ENCODE measurements at regions not wholly inside any gene's neighbourhood (a gene's known extent, or its start where the extent isn't known, plus 50 kb on each side); places are given as distances from the start of the nearest gene placed in this dataset.
"Not testable (repeated sequence)": the region's sequence is repeated elsewhere in the genome, so short reads cannot be mapped to it uniquely, and the experiment has no call there.

DNA sequence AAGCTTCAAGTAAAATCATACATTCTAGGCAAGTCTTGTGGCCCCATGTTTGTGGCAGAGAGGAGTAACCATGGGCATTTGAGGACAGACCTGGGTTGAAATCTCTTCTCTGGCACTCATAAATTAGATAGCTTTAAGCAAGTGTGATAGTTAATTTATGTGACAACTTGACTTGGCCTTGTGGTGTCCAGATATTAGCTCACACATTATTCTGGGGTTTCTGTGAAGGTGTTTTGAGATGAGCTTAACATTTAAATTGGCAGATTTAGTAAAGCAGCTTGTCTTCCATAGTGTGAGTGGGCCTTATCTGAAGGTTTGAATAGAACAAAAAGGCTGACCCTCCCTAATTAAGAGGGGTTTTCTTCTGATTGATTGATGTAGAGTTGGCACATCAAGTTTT is 161.4 kb upstream of the SPRY2 start:
- DNase-seq: no peak

DNA sequence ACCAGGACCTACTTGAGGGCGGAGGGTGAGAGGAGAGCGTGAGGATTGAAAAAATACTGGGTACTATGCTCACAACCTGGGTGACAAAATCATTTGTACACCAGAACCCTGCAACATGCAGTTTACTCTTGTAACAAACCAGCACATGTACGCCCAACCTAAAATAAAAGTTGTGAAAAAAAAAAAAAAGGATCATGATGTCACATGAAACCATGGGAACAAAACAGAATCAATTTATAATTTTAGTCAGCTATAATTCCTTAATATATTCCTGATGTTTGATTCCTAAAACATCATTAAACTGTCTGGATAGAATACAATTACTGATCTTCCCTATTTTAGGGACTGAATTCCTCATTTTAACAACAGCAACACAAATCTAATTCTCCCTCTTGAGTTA is 160.6 kb upstream of the SPRY2 start:
- DNase-seq: no peak

DNA sequence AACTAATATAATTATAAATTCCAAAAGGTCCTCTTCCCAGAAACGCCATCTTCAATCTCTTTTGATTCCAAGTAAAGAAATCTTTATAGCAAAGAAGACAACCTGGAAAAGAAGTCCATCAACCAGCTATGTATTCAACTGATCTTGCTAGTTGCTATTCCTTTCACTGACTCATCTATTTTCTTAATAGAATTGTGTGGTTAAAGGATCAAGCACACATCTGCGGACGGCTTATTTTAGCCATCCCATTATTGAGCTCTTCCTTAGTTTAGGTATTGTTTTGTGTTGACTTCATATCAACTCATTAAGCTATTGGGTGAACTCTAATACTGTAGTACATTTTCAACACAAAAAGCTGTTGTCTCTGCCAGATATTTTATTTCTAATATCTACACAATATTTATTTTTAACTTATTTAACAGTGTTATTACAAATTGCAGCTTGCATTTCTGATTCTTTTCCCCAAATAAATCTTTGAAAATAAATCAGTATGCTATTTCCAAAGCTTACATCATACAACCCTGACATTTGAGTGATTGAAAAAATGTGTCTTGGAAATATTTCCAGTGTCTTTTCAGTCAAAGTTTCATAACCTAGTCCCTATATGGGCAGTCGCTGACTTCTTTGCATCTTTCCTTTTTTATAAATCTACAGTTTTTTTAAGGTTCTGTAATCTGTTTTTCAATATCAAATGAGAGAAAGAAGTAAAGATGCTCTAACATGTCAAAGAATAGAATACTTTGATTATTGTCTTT is 158.8 kb upstream of the SPRY2 start:
- no peak for DNase-seq

DNA sequence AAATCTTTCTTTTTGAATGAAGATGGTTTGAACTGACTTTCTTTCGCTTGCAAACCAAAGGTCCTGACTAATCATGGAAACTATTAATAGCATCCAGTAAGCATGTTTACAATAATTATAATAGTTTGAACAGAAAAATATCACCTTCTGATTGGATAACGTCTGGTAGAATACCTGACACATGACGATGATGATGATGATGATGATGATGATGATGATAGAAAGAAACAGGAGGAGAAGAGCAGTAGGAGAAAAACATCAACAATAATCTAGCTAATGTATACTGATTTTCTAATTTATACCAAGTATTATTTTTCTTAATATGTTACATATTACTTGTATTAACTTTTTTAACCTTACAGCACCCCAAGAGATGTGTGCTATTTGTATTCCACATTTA is 157.5 kb upstream of the SPRY2 start:
- DNase-seq: no peak

DNA sequence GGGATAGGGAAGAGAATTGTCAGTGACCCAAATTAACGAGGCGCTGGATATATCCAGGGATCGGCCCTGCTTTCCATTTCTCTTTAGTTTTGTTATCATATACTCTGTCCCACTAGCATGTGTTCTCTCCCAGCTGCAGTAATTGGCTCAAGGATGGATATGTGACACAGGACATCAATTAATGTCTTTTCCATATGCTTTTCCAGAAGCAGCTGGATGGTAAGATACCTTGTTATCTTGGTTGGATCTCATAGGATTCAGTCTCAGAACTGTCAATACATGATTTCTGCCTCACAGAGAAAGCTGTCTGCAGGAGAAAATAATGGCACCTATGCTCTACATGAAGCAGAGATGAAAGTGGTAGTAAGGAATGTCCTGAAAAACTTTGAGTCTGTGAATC is 157.1 kb upstream of the SPRY2 start:
- DNase-seq: no peak

DNA sequence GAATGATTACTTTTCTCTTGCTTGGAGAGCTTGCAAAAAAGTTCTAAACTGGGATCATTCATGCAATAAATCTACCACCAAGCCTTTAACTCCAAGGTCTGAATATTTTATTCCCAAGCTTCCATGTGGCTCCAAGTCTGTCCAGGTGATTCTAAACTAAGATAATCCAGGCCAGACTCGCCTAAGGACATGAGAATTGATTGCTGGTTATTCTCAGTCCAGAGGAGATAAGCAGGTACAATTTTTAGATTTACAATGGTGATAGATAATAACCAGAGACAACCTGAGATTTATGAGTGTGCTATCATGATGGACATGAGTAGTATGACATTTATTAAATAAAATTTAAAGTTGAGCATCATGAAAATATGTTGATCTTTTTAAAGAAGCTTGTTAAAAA is 156.5 kb upstream of the SPRY2 start:
- DNase-seq: no peak

DNA sequence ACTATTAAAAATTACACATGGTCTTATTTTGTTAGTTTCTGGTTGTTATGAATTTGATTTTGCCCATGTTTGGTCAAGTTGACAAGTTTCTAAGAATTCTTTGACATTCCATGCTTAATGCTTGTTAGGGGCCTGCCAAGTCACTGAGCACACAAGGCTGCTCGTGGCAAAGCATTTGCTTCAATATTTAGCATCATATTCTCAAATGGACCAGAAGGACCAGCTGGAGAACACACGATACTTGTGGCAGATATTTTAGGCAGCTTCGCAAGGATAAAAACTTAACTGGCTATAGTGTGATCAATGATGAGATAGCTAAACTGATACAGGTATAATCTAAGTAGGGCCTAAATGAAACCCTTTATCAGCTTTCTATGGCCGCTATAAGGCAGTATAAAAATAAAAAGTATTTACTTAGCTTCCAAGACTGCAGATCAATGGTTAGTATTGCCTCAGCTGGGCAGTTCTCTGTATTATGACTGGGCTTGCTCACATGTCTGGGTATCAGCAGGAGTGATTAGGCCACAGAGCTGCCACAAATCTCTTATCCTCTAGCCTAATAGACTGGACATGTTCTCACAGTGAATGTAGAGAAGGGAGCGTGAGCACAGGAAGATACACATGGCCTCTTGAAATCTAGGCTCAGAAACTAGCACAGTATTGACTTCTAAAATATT is 155.9 kb upstream of the SPRY2 start:
- no peak for DNase-seq

DNA sequence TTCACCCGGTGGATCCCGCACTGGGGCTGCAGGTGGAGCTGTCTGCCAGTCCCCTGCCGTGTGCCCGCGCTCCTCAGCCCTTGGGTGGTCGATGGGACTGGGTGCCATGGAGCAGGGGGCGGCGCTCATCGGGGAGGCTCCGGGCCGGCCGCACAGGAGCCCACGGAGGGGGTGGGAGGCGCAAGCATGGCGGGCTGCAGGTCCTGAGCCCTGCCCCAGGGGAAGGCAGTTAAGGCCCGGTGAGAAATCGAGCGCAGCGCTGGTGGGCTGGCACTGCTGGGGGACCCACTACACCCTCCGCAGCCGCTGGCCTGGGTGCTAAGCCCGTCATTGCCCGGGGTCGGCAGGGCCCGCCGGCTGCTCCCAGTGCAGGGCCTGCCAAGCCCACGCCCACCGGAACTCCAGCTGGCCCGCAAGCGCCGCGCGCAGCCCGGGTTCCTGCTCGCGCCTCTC is 149.6 kb upstream of the SPRY2 start:
- not testable (repeated sequence) for DNase-seq

DNA sequence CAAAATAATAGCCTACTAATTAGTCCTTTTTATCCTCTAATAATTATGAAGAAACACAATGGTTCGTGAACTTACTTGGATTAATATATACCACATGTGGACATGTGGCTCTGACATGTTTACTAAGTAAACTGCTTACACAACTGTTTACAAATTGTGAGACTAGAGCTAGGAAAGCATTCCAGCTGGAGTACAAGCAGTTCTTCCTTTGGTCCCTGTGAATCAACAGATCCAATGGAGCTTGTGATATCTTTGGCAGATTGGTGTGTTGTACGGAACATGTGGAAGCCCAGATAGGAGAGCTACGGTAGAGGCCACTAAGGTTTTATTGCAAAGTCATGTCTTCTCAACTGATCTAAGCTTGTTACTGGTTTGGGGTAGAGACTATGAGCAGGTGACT is 145.5 kb upstream of the SPRY2 start:
- DNase-seq: no peak

DNA sequence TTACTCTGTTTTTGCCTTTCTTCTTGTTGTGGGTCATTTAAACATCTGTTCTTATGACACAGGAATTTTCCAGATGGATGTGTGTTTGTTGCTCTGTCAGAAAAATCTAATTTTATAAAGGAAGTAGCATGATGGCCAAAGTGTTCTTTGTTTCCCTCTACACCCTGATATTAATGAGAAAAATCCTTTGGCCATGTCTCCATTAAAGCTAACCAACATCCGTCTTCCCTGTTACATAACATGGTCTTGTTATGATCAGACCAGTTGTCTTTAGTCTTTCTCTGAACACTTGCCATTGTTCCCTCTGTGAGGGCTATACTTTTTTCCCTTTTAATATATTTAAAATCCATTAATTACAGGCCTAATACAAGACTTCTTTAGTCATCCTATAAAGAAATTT is 142.2 kb upstream of the SPRY2 start:
- DNase-seq: no peak

DNA sequence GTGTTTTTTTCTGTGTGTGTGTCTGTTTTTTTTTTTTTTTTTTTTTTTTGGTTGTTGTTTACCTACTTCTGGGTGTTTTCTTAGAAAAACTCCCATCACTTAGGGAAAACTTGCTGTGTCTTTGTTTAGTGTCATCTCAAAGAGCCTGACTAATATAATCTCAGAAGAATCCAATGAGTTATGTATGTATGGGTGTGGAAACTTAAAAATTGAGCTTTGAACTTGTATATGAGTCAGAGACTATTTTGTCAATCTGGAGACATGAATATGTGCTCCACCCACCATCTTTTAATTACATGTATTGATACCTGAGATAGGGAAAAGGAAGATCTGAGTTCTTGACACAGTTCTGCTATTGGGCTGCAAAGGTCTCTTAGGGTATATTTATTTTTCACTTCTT is 140.7 kb upstream of the SPRY2 start:
- no peak for DNase-seq

DNA sequence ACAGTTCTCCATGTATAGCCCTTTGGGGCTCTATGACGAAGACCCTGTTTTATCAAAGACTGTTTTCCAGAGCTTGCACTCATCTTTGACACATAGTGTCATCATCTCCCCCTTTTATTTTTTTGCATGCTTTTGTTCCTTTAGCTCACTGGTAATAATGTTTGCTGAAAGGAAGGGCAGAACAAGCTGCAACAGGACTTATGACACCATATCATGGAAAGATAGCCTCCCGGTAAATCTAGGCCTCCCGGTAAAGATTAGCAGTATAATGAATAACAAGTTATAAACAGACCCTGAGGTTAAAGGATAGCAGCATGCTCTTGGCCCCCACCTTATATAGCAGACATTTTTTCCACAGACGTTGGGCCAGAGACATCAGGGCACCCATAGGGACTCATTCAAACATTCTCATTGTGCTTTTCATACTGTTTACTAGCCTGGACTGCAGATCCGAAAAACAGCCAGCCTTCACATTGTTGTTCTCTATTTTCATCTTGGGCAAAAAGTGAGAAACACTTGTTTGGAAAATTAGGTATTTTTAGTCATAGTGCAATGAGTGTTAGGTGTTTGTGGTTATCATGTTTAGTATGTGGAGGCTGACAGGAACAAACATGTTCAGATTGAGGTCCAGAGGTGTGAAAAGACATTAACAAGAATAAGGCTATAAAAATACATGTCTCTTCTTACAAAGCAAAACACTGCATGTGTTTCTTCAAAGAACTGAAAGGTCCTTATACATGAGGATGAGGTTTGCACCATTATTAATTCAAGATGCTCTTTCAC is 136.9 kb upstream of the SPRY2 start:
- no peak for DNase-seq

DNA sequence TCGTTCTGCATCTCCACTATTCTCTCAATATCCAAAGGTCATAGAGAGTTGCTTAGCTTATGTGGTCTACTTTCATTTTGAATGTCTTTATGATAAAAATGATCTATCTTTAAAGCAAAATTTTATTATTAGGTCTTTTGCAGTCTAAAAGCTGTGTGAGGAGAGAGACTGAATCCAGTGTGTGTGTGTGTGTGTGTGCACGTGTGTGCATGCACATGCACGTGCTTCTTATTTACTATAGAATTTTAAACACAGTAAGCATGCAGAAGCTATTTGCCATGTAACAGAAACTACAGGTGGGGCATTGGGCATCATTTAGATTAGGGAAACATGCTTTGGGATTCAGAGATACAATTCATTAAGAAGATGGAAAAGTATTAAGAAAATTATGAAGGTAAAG is 136.0 kb upstream of the SPRY2 start:
- DNase-seq: no peak

DNA sequence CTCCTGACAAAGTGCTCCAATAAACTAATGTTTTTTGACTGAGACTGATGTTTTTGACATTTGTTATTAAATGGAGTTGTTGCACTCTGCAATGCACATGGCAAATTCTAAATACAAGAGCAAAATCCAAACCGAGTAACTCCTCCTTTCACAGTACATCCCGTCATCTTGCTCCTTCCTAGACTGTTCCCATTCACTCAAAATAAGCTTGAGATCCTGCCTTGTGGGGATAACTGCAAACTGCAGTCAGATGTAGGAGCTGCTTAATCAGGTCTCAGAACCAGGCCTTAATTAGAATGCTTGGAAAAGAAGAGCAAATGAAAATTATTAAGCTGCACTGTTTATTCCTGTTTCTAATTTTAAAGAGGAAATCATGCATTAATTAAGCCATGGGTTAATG is 134.8 kb upstream of the SPRY2 start:
- no peak for DNase-seq

DNA sequence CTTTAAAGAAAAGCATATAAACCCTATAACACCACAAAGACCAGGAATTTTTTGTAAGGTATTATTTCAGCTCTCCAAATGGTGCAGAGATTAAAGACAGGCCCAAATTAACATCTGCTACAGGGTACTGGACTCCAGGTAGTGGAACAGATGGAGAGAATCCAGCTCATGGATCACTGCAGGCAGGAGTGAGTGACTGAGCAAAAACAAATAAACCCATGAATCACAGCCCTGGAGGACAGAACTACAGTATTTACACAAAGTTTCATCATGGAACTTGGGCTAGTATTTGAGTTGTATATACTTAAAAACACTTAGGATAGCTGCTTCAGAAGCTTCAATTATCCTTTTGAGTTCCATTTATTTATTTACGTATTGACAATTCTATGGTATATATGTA is 132.8 kb upstream of the SPRY2 start:
- DNase-seq: peak; percentile 49

DNA sequence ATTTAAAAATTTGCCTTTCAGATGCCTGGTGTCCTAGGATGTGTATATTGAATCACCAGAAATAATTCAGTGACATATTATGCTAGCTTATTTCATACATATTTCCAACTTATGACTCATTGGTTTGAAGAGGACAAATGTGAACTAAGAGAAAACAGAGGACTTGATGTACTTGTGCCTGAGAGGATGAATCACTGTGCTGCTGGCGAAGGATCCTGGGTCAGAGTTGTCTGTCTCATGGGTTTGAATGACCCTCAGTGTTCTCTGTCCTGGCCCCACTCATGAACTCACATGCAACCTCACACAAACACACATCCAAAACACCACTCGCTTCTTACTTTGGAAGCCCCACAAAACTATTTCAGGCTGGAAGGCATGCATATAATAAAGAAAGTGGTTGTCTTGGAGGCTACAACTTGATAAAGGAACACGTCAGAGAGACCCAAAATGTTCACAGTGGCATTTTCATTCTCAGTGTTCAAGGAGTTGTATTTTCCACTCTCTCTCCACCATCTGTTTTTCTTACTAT is 129.0 kb upstream of the SPRY2 start:
- no peak for DNase-seq

DNA sequence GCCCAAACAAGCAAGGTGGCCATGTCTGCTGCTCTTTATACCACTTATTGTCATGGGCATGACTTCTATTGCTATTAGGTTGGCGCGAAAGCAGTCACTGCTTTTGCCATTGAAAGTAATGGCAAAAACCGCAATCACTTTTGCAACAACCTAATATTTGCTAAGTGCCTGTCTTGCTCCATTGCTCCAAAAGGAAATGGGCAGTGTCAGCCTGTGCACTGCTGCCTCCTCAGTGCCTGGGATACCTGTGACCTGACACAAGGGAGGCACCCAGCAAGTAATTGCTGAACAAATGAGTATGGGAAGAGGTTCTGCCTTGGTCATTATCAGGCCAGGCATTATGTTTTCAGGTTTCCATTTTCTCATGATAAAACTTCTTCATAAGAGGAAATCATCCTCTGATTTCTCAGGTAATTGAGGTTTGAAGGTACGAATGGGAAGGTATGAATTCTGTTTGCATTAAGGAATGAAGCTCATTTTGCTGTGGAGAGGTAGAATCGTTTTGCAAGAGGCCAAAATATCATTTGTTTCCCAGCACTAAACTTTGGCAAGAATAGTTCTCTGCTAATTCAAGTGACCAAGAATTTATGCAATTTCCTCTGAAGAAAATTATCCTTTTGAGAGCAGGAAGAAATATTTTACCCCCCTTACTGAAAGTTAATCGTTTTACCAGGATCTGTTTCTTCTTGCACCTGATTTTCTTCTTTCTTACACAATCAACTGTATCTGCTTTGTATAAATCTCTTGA is 128.4 kb upstream of the SPRY2 start:
- DNase-seq: no peak

DNA sequence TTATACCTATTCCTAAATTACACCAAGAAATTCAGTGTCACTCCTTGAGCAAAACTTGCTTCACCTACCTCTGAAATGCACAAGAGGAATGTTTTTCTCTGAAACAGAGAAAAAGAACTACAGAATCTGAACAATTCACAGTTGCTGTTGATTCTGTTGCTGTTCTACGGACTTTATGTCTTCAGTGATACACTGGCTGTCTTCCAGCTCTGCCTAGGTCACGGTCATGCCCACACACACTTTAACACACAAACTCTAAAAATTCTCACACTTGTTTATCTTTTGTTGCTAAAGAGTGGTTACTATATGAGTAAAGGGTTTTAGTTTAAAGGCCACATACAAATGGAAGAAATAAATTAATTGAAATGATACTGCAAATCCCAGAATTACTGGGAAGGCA is 124.4 kb upstream of the SPRY2 start:
- no peak for DNase-seq

DNA sequence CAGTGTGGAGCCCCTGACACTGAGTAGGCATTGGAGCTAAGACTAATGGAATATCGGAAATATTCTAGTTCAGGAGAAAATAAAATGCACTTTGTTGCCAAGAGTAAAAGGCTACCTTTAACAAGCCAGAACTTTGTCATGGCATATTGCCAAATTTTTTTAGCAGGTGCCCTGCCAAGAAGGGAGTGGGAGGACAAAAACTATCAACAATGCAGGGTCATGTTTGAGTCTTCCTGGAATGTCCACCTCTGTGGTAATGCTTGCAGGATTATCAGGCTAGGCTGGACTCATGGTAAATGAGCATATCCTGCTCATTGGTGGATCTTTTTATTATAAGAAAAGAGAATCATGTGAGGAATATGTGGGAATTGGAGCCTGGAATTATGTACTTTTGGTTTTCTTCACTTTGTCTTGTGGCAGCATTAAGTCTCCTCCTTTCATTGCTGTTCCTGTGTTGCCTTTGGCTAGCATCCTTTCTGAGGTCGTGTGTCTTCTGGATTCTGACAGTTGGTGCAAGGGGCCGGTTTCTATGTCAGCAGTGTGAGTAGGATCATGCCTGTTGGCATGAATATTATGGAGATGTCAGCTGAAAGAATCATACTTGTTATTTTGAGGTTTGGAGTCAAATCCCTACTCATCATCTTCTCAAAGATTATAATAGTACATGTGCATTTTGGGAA is 122.9 kb upstream of the SPRY2 start:
- no peak for DNase-seq

DNA sequence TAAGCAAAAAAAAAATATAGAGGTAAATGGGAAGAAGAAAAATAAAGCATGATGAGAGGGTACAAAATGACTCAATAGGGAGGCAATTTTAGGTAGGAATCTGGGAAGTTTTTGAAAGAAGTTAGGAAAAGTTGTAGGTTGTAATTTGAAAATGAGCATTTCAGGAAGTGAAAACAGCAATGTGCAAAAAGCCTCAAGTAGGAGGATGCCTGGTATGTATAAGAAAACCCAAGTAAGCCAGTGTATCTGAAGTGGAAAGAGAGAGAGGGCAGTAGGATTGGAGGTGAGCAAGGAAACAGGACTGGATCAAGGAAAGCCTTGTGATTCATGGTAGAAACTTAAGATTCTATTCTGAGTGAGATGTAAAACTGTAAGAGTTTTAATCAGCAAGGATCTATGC is 121.6 kb upstream of the SPRY2 start:
- no peak for DNase-seq

DNA sequence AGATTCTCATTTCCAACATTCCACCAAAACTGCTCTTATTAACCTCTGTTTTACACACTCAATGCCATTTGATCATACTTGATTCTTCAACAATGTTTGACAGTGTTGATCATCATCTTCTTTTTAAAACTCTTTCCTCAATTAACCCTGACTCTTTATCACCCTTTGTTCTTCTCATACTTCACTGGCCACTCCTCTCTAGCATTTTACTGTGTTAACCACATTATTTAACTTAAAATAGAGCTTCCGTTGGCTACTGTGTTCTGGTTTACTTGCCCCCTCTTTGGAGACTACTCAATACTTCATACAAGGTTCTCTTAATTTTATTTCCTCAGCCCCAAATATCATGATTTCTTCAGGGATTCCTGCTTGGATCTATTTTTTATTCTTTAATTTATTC is 121.1 kb upstream of the SPRY2 start:
- DNase-seq: no peak

DNA sequence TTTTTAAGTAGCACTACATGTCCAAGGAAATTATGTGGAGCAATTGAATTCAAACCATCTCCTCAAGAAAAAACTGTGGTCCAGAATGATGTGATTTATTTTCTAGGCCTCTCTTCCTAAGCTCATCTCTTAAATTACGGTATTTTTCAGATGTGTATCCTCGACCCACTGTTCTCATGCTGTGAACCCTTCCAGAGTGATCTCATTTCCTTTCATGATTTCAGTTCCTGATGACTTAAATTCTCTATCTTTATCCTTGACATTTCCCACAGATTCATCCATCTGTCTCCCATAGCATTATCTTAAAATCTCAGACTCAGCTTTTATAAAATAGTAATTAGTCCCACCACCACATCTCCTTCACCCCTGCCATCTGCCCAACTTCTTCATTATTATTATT is 117.6 kb upstream of the SPRY2 start:
- no peak for DNase-seq
